ENCODE measurements at regions not wholly inside any gene's neighbourhood (a gene's known extent, or its start where the extent isn't known, plus 50 kb on each side); places are given as distances from the start of the nearest gene placed in this dataset.

DNA sequence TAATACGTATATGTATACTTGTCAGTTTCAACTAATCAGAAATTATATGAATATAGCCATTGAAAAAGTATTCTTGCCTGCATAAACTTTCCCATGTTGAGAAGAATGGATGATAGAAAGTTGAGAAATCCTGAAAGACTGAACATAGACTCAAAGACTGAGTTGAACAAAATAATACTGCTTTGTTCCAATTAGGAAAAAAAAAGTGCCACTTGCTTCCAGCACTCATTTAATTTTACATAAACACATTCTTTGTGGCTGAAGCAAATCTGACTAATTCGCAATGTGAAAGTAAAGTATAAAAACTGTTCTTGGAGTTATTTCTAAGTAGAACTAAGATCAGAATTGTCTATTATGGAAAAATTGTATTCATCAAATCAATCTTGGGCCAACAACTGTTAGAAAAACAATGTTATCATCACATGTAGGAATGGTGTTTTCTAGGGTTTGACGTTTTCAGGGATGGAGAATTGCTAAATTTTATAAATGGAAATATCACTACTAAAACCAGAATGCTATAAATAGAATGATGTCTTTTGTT, 2334.6 kb downstream of the PCDH7 start:
- DNase-seq (ENCODE audit: low read depth) = no peak

DNA sequence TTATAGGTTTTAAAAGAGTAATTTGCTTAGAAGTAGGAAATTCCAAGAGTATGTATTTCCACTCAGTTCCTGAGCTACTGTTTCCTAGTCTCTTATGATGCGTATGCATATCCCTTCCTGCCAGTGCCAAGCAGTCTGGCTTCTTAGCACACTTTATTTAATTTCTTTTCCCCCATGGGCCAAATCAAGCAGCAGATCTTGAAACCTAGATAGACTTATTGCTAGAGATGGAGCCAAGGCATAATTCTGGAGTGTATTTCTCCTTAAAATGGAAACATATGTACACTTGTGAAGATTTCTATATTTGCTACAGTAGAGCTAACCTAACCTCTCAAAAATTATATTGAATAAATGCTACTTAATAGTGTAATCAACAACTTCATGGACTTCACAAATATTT, 2337.6 kb downstream of the PCDH7 start:
- DNase-seq (ENCODE audit: low read depth) = no peak

DNA sequence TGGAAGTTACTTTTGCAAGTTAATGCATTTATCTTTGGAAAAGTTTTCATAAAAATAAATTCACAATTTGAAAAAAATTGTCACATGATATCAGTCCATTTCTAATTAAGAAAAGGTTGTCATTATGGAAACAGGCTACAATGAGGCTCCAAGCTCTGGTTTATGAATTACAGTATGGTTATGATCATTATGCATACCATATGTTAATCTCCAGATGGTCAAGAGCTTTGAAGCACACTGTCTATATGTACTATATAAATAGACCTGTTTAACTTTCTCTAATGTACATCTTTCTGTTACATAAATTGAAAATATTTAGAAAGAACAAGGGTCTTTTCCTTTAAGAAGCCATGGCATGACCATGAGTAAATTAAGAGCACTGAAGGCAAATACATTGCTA, 2338.8 kb downstream of the PCDH7 start:
- DNase-seq (ENCODE audit: low read depth) = no peak

DNA sequence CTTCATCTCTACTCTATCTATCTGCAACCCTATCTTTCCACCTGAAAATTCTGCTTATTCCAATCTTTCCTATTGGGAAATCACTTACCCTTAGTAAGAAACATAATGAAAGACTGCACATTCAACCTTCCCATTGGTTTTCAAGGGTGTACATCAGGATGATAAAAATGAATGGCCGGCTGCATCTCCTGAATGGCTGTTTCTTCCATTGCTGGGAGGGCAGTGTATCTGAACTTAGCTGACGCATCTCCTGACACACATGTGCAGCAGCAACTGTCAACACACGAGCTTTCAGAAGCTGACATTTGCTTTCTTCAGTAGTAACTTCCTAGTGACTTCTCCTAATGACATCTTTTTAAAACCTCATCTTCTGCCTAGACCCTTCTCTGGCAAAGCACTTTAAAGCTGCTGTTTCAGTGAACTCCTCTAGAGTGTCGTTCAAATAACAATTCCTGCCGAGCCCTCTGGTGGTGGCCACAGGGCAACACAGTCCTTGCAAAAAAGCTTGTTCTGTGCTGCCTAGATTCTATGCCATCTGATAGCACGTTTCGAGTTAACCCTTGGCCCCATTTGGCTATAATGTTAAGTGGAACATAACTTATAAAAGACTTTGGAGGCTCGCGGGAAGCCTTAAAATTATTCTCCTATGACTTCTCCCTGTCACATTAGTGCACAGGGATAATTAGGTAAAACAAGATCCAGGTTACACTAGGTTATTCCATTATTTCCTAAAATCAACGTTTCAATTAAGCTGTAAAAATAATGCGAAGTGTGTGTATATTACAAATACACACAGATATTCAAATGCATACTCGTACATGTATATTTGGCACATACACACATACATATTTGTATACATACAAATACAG, 2340.7 kb downstream of the PCDH7 start:
- DNase-seq (ENCODE audit: low read depth) = peak; percentile 55

DNA sequence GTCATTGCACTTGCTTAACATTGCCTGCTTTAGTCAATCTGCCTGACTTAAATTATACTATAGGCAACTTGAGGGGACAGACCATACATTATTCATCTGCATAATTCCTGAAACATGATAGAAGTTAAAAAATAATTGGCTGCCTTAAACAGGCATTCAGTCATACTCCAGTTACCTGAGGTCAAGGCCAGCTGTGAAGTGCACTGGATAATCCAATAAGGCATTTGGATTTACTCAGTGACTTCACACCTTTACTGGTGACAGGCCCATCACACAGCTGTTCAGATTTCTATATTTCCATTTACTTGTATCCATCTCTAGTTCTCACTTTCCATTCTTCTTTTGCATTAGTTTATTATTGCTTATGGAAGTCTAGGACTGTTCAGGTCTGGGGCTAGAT, 2341.6 kb downstream of the PCDH7 start:
- DNase-seq (ENCODE audit: low read depth) = no peak

DNA sequence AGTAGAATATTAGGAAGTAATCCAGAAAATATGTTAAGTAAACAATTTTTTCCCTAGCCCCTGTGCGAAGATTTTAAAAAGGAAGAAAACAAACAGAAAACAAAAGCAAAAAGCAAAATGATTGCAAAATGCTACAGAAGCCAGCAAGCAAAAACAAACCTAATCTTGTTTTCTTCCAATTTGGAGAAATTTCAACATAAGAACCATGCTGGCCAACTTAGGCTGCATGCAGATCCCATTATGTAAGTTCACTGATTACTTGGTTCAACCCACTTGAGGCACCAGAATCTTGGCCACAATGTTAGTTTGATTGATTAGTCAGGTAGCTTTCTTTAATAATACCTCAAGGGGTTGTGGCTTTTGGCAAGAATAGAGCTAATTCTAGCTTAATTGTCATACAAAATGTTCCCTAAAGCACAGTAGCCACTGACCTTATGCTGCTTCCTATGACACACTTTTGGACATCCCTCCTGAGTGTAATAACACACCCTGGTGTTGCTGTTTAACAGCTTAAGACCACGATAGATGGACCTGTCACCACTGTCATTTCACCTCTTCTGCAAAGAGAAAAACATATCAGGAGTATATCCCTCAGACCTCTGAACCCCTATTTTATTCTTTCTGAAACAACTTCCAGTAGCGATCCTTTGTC, 2342.1 kb downstream of the PCDH7 start:
- DNase-seq (ENCODE audit: low read depth) = no peak

DNA sequence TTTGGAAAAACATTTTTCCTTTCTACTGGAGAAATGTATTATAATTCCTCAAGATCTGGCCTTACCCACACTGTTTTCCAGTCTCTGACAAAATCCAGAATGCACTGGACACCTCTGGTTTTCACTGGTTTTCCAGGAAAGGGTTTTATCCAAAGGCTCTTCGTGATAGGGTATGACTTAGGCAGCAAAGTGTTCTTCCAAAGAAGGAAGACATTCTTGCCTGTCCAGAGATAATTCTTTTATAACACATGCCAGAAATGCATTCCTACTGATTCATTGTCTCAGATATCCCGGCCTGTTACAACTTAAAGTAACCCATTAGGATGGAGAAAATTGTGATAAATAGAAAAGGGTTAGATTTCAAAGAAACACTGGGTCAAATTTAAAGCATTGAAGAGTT, 2343.1 kb downstream of the PCDH7 start:
- no peak for DNase-seq (ENCODE audit: low read depth)

DNA sequence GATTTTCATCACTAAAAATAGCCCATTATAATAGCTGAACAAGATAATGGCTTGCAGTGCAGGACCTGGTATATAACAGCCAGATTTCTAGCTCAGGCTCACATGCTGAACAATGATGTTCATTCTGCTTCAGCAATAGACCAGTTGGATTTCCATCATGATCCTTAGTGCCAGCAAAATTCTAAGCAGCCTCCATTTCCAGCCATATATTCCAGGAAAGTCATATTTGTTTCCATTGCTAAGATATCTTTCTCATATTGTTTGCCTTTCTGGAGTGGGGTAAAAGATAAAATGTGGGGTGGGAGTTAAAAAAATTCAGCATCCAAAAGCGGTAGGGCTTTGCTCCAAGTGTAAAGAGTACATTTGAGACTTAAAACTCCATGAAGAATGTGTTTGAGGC, 2344.1 kb downstream of the PCDH7 start:
- no peak for DNase-seq (ENCODE audit: low read depth)

DNA sequence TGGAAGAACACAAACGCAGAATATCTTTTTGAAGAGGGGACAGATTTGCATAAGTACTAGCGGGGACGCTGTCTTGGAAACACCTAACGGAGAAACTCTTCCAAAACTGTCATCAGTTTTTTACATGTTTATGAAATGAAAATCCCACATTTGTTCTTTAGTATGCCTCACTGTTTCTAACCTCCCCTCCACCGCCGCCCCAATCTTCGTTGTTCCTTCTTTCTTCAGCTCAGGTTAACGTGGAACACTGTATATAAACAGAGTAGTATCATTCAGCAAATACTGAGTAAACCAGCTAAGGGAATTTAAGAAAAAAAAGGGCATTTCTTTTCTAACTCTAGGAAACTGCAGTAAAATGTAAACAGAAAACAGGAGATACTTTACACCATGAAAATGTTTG, 2345.6 kb downstream of the PCDH7 start:
- no peak for DNase-seq (ENCODE audit: low read depth)

DNA sequence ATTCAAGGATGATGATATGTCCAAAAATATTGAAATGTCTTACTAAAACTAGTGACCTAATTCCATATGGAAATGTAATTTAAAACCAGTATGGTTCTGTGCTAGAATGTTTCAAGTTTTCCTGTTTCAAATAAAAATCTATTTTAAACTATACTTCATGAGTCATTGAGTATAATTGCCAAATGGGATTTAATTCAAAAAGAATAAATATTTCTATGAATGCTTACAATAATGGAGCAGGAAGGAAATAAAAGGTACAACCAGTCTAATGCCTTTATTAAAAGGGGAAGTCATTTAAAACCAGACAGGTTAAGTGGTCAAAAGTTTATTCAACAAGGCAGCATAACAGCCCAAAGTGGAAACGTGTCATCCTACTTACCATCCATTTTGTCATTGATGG, 2347.1 kb downstream of the PCDH7 start:
- no peak for DNase-seq (ENCODE audit: low read depth)

DNA sequence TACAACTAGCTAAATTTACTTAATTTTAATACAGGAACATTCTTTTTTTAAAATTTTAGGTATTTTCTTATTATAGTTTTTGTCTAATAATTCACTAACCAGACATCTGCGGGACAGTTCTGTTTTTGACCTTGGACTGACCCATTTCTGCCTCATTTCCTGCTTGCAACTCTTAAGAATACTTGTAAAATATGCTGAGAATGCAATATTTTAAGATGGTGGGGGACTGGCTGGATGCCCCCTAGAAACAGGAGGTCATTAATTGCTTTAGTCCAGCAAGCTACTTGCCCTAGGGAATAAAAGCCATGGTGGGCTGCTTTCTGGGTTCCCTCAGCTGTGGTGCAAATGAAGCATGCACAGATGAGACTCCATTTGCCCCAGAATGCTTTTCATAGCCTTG, 2348.4 kb downstream of the PCDH7 start:
- DNase-seq (ENCODE audit: low read depth) = no peak

DNA sequence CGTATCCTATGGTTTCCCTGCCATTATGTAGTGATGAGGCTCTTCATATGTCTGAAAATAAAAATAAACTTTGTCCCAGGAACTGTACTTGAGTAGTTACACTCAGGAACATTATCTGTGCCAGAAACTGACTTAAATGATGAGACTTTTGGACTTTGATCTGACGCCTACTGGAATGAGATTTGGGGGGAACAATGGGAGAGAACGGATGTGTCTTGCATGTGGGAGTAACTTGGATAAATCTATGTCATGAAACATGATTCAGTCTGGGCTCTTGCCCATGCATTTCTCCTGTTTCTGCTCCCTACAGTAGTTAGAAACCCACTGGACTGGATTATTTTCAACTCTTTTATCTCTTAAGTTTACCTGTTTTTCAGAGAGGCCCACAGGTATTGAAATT, 2351.4 kb downstream of the PCDH7 start:
- DNase-seq (ENCODE audit: low read depth) = no peak

DNA sequence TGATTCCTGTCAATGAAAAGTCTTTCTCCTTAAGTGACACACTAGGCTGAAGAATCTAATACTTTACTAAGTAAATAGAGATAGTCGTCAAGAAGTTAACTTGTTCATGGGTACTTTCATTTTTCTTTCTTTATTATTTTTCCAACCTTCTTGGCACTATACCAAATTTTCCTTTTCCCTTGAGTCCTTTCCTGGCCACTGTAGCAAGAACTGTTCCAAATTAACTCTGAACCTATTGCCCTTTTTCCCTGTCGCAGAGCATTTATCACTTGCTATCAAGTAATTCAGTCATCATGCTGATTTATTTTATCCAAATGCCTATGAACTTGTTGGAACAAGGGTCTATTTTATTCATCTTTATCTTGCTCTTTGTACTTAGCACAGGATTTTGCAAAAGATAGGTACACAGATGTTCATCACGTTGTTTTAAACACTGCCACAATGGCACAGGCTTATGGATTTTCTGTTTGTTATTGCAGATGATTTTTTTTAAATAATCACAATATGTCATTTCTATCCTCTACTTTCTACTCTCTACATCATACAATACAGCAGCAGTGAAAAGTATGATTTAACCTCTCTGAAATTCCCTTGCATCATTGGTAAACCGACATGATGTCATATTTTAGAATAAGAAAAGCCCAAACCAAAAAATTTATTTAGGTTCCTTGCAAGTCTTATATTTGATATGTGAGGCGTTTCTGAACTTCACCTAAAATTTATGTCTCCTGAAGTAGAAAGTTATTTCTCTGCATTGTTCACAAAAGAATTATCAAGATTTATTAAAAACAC, 2352.3 kb downstream of the PCDH7 start:
- DNase-seq (ENCODE audit: low read depth) = no peak

DNA sequence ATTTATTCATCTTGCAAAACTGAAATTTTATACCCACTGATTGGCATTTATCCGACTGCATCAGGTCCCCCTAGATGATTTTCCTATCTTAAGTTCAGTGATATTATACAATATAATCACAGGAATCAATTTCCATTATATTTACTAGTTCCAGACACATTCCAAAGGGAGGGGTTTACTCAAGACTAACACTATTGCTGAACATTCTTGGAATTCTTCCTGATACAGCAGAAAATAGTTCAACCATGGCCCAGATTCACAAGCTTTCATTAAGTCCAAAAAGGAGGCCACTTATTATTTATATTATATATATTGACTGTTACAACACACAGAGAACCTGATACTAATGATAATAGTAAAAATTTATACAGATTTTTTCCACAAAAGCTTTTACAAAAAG, 2353.6 kb downstream of the PCDH7 start:
- DNase-seq (ENCODE audit: low read depth) = no peak

DNA sequence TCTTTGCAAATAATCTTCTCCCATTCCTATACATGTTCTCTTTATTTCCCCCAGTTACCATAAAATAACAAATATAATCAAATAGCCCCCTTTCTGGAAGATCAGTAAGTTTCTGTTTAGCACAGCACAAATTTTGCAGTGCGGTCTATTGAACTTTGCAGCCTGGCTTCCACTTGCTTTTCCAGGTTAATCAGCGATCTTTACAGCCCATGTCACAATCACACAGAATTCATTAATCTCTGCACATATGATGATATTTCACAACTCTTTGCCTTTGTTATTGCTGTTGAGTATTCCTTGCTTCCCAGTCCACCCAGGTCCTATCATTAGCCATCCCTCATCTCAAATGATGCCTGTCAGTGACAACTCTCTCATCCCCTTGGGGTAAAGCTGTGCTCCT, 2358.0 kb downstream of the PCDH7 start:
- DNase-seq (ENCODE audit: low read depth) = no peak

DNA sequence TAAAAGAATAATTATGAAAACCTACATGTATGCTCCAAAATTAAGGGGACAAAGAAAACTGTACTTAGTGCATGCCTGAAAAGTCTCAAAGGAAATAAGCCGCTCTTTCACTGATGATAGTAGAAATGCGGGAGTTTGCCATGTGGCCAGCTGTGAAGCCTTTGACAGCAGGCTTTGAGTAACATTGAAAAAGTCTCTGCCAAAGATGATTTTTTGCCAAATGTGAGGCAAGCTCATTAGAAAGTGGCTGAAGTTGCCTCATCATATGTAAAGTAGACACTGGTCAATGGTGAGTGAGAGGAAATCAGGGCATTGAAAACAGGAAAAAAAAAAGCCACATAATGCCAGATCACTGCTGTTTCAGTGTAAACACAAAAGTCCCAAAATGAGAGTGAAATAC, 2360.1 kb downstream of the PCDH7 start:
- DNase-seq (ENCODE audit: low read depth) = no peak

DNA sequence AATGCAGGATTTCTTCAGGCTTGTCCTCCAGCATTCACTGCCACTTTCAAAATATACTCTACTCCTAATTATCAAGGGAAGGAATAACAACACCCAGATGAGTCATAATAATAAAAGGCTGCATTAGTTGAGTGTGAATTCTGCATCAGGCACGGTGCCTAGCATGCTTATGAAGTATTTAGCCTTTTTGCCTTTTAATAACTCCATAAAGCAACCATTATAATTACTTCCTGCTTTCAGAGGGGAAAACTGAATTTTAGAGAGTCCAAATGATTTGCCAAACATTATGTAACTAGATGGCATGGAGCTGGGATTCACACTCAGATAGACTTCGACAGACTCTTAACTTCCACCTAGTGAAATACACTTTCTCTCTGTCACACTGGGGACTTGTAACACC, 2365.5 kb downstream of the PCDH7 start:
- DNase-seq (ENCODE audit: low read depth) = no peak

DNA sequence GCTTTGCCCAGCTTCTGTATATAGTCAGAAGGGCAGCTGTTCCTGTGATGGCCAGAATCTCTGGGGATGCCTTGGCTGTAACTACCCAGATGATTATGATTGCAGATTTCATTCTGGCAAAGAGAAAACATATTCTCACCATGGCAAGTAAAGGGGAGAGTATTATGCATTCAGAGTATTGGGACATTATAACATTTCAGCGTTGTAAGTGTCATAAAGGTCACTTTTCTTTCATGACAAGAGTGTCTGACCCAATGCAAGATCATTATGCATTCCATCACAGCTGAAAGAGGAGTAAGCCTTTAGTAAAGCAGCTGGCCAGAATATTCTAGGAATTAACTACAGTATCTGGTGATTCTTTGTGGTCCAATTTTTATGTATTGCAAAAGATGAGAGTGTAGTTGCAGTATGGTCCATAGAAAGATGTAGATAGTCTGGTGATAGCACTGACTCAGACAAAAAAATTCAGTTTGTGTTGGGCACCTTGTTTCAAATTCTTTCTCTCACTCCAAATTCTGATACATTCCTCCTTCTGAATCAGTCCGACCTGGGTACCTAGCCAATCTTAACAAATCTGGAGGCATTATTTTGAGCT, 2366.3 kb downstream of the PCDH7 start:
- DNase-seq (ENCODE audit: low read depth) = no peak

DNA sequence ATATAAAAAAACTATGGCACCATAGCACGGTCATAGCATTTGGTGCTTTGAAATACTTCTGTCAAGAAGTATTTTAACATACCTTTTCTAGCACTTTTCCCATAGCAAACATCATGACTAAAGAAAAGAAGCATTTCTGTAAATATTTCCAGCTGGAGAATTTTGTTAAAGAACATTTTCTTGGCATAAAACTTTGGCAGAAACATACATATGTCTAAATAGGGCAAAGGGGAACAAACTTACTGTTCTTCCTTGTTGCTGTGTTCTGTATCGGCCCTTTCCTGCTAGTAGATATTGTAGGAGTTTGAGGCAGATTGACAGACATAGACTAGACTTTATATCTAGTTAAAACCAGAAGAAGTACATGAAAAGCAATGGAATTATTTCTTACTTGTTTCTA, 2368.5 kb downstream of the PCDH7 start:
- DNase-seq (ENCODE audit: low read depth) = no peak

DNA sequence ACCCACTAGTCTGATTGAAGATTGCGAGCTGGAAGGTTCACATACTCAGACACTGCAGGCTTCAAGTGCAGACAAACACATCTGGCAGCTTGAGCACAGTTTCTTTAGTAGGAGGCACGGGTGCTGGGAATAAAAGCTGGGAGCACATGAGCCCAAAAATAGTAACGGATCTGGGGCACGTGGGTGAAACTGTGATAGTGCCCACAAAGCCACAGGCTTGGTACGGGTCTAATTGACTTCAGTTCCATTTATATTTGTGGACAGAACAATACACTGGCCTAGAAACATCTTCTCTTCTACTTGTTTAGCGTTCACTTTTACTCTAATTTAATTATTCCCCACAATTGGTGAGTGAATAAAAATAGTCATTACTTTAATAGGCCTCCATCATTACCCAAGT, 2370.7 kb downstream of the PCDH7 start:
- DNase-seq (ENCODE audit: low read depth) = no peak

DNA sequence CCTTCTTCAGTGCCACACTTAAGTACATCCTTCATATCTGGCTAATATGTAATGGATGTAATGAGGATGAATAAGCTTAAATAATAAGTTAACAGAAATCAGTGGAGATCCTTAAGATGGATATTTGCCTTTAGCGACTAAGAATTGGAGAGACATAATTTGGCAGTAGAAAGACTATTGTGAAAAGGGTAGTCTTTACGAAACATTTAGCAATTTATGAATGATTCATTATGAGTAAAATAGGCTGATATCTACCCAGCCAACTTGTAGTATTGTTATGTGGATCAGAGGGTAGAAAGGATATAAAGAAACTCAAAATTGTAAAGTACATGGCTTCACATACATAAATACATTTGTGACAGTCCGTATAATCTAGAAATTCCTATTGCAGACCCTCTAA, 2371.8 kb downstream of the PCDH7 start:
- no peak for DNase-seq (ENCODE audit: low read depth)

DNA sequence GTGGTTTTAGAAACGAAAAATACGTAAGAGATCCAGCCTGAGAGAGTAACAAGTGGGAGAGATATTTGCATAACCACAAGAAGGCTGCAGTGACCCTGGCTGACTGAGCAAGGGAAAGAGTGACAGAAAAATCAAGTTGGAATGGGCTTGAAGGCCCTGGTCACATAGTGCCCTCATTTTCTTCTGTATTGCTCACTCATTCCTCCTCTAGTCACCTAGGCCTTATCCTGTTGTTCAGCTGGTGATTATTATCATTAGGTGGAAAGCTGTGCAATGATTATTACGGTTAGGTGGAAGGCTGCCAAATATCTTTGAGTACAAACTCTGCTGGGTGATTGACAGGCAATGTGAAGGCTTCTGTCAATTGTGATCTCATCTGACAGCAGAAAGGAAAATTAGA, 2384.1 kb downstream of the PCDH7 start:
- no peak for DNase-seq (ENCODE audit: low read depth)
